Panc1 (cell line): ENCODE measurements at regions not wholly inside any gene's neighbourhood (a gene's known extent, or its start where the extent isn't known, plus 50 kb on each side); places are given as distances from the start of the nearest gene placed in this dataset.

Experiments
- ATAC-seq: fragments of 200-7000 bp; cut with Tn5 transposase; 2 replicates; pipeline ENCODE4 v1.9.1; 2020; ENCODE audit warnings: mild to moderate bottlenecking, moderate library complexity
- BruUV-seq: library from RNA; stranded (reverse); fragments of 400-500 nt; replicated peaks from 2 replicates; lab custom pipeline; 2021; lab: Mats Ljungman, UMichigan
- CTCF ChIA-PET: fragments of 300-600 bp; sonication (Branson Sonifier 250); formaldehyde crosslinking; loops from one replicate; lab custom pipeline; 2022; ENCODE audit warnings: antibody characterized with exemption; lab: Charles Lee
- POLR2A ChIA-PET: fragments of 300-600 bp; sonication (Branson Sonifier 250); formaldehyde crosslinking; loops from one replicate; lab custom pipeline; 2022; ENCODE audit warnings: antibody characterized with exemption; lab: Charles Lee
- DNase-seq: peaks from one replicate; pipeline ENCODE4 v3.0.0-alpha.2; 2010; ENCODE audit warnings: low read depth, low spot score
- H3K27ac ChIP-seq: 2 replicates; pipeline ENCODE4 v1.5.1; 2011; ENCODE audit warnings: mild to moderate bottlenecking, low read length, inconsistent platforms
- H3K27me3 ChIP-seq: fragments of 200-500 bp; sonication (Bioruptor generic); 2 replicates; pipeline ENCODE4 v1.6.0; 2014; ENCODE audit warnings: low read length, inconsistent platforms; ENCODE audit not compliant: control insufficient read depth, insufficient read depth
- H3K36me3 ChIP-seq: fragments of 200-500 bp; sonication (Bioruptor generic); 2 replicates; pipeline ENCODE4 v1.5.1; 2014; ENCODE audit warnings: inconsistent platforms, mild to moderate bottlenecking, low read length, moderate library complexity; ENCODE audit not compliant: control insufficient read depth, insufficient read depth
- H3K4me1 ChIP-seq: 2 replicates; pipeline ENCODE4 v1.5.1; 2011; ENCODE audit warnings: inconsistent platforms, mild to moderate bottlenecking, low read length, moderate library complexity; ENCODE audit not compliant: control insufficient read depth, insufficient read depth
- H3K4me3 ChIP-seq, 2 experiments: 2 replicates each; pipeline ENCODE4 v1.5.1; 2011 to 2012; ENCODE audit warnings: low read depth in 2 of 2, low read length in 2 of 2, mild to moderate bottlenecking in 2 of 2, inconsistent platforms in 1 of 2, moderate library complexity in 1 of 2
- H3K9me3 ChIP-seq: fragments of 200-500 bp; sonication (Bioruptor generic); 2 replicates; pipeline ENCODE4 v1.5.1; 2014; ENCODE audit warnings: low read depth, mild to moderate bottlenecking, inconsistent platforms, low read length, moderate library complexity; ENCODE audit not compliant: control insufficient read depth, insufficient read depth
- CTCF ChIP-seq: fragments of 450-650 bp; IDR thresholded peaks from 2 replicates; pipeline ENCODE4 v1.5.1; 2017; ENCODE audit warnings: mild to moderate bottlenecking
- POLR2AphosphoS5 ChIP-seq: IDR thresholded peaks from 2 replicates; pipeline ENCODE4 v1.6.1; 2012; ENCODE audit warnings: mild to moderate bottlenecking, low read depth, low read length, moderate library complexity
- REST ChIP-seq, 2 experiments: IDR thresholded peaks; 2 replicates each; pipeline ENCODE4 v1.6.1; 2011 to 2012; ENCODE audit warnings: low read depth in 2 of 2, control low read depth in 1 of 2, low read length in 1 of 2, mild to moderate bottlenecking in 1 of 2, moderate library complexity in 1 of 2; ENCODE audit not compliant: insufficient read depth in 1 of 2
- SIN3A ChIP-seq: IDR thresholded peaks from 2 replicates; pipeline ENCODE4 v1.6.1; 2012; ENCODE audit warnings: low read depth, mild to moderate bottlenecking, low read length, moderate library complexity, borderline replicate concordance; ENCODE audit not compliant: insufficient read depth
- TCF7L2 ChIP-seq: IDR thresholded peaks from 2 replicates; pipeline ENCODE4 v1.6.1; 2011; ENCODE audit warnings: mild to moderate bottlenecking, low read depth, low read length, inconsistent platforms
- in situ Hi-C: cut with HindIII; loops from 2 replicates; pipeline ENCODE4 v1.10.0; 2016; ENCODE audit warnings: low sequenced_read_pairs, low pct_unique_long_range_greater_than_20kb
- intact Hi-C: fragments of 100-400 bp; cut with micrococcal nuclease; formaldehyde crosslinking; loops from one replicate; pipeline ENCODE4 v1.10.0; 2022; ENCODE audit not compliant: unreplicated experiment

- no peaks in the 10 kb centered on the region for H3K4me1 ChIP-seq
- ChIA-PET CTCF (no interaction called here), POLR2A (no interaction called here)
- no peak for TF ChIP-seq CTCF
- TF ChIP-seq TCF7L2, result no peak
- TF ChIP-seq SIN3A, result no peak
- no peak for TF ChIP-seq REST (IDR thresholded peaks at IDR 0.05; ENCODE audit: insufficient read depth in 1 of 2, low read depth in 2 of 2, low read length in 1 of 2)
- no peak for TF ChIP-seq POLR2AphosphoS5
- no peaks in the 10 kb centered on the region for H3K36me3 ChIP-seq
- DNase-seq (no peak), ATAC-seq (no peak)
- H3K4me3 ChIP-seq, result no peak overlapping the region
- no peaks in the 10 kb centered on the region for H3K27me3 ChIP-seq
- intact Hi-C loops (no loop called here), in situ Hi-C loops (no loop called here)
- no peak overlapping the region for H3K27ac ChIP-seq
- no peaks in the 10 kb centered on the region for H3K9me3 ChIP-seq
- no TSS peak for BruUV-seq
These were observed 211.6 kb upstream of the SAMSN1 start for GRCh38 chr21:14757533-14758327.

GRCh38 chr21:14755086-14755485 lies 209.0 kb upstream of the SAMSN1 start:
- no peaks in the 10 kb centered on the region for H3K36me3 ChIP-seq
- POLR2A ChIA-PET, result no interaction called here
- H3K4me1 ChIP-seq, result no peaks in the 10 kb centered on the region
- ATAC-seq, result no peak
- in situ Hi-C loops, result no loop called here
- no peak for DNase-seq
- H3K4me3 ChIP-seq, result no peak overlapping the region
- no peak overlapping the region for H3K27ac ChIP-seq
- no peak for TF ChIP-seq SIN3A
- no peak for TF ChIP-seq CTCF
- no peak for TF ChIP-seq REST (IDR thresholded peaks at IDR 0.05; ENCODE audit: insufficient read depth in 1 of 2, low read depth in 2 of 2, low read length in 1 of 2)
- CTCF ChIA-PET, result no interaction called here
- H3K9me3 ChIP-seq, result no peaks in the 10 kb centered on the region
- intact Hi-C loops, result no loop called here
- BruUV-seq, result no TSS peak
- no peaks in the 10 kb centered on the region for H3K27me3 ChIP-seq
